GM19025 (cell line): ENCODE measurements at regions not wholly inside any gene's neighbourhood (a gene's known extent, or its start where the extent isn't known, plus 50 kb on each side); places are given as distances from the start of the nearest gene placed in this dataset.
"Not testable (repeated sequence)": the region's sequence is repeated elsewhere in the genome, so short reads cannot be mapped to it uniquely, and the experiment has no call there.

Experiments used
- ATAC-seq: cut with Tn5 transposase; IDR thresholded peaks from one replicate; pipeline ENCODE4 v1.9.1; 2021; ENCODE audit warnings: mild to moderate bottlenecking, low read depth, moderate library complexity; ENCODE audit not compliant: unreplicated experiment

DNA sequence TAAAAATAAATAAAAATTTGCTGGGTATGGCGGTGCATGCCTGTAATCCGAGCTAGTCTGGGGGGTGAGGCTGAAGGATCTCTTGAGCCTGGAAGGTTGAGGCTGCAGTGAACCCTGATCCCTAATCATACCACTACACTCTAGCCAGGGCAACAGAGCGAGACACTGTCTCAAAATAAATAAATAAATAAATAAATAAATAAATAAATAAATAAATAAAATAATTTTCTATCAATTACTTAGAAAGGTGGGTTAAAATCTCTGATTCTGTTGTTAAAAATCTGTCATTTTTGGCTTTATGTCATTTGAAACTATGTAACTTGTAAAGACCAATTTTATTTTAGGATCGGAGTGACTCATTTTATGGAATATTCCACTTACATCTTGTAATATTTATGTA is 958.6 kb downstream of the NXPH1 start:
- no peak for ATAC-seq

DNA sequence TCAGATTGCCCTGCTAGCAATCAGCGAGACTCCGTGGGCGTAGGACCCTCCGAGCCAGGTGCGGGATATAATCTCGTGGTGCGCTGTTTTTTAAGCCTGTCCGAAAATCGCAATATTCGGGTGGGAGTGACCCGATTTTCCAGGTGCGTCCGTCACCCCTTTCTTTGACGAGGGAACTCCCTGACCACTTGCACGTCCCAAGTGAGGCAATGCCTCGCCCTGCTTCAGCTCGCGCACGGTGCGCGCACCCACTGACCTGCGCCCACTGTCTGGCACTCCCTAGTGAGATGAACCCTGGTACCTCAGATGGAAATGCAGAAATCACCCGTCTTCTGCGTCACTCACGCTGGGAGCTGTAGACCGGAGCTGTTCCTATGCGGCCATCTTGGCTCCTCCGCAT is 971.0 kb downstream of the NXPH1 start:
- ATAC-seq, result not testable (repeated sequence)

DNA sequence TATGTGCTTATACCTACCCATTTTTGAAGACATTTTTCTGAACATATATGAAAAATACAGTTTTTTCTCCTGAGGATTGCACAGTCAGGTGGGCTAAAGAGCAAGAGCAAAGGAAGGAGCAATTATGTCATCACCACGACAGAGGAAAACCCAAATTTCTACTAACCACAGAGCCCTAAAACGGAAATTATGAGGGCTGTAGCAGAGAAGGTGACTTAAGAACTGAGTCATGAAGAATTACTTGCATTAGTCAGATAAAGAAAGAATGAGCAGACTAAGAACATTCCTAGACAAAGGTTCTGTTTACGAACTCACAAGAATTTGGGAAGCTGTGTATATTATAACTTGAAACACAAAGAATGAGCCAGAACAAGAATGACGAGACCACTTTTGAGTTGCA is 974.4 kb downstream of the NXPH1 start:
- ATAC-seq, result no peak

DNA sequence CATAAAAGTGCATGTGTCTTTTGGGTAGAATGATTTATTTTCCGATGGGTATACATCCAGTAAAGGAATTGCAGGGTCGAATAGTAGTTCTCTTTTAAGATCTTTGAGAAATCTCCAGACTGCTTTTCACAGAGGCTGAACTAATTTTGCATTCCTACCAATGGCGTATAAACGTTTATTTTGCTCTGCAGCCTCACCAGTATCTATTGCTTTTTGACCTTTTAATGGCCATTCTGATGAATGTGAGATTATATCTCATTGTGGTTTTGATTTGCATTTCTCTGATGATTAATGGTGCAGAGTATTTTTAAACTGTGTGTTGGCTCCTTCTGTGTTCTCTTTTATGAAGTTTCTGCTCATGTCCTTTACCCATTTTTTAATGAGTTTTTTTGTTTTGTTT is 1020.1 kb downstream of the NXPH1 start:
- no peak for ATAC-seq

DNA sequence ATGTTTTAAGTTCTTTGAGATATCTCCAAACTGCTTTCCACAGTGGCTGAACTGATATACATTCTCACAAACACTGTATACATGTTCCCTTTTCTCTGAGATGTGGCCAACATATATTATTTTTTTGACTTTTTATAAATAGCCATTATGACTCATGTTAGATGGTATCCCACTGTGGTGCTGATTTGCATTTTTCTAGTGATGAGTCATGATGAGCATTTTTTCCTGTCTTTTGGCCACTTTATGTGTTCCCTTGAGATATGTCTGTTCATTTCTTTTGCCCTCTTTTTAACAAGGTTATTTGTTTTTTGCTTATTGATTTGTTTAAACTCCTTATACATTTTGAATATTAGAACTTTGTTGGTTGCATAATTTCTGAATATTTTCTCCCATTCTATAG is 1055.1 kb downstream of the NXPH1 start:
- ATAC-seq, result no peak

DNA sequence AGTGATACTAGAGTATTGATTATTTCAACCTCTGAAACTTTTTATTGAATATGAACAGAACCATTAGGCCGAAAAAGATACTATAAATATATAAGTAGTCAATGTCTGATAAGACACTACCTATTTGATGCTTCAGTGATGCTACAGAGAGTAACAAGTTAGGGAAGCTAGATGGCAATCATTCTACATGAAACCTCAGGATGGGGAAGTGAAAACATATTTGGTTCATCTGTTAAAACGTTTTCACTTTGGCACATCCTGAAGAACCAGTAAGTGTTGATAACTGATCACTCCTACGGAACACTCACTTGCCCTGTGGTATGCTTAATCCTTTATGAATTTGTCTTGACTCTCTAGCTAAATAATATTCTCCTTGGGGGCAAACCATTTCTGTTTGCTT is 1064.9 kb downstream of the NXPH1 start:
- ATAC-seq, result no peak

DNA sequence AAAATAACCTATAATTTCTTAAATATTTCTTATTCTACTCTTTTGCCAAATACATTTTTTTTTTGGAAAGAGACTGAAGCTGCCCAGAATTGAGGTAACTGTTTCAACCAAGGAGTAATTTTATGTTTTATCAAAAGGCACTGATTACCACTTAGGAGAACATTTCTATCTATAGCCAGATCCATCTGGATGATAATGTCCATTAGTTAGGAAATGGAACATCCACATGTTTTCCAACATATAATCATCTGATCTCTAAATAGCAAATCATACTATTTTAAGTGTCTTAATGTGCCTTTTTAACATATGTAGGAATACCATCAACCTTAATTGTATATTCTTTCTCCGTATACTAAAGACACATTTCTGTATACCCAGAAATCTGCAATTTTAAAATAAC is 1068.9 kb downstream of the NXPH1 start:
- no peak for ATAC-seq

DNA sequence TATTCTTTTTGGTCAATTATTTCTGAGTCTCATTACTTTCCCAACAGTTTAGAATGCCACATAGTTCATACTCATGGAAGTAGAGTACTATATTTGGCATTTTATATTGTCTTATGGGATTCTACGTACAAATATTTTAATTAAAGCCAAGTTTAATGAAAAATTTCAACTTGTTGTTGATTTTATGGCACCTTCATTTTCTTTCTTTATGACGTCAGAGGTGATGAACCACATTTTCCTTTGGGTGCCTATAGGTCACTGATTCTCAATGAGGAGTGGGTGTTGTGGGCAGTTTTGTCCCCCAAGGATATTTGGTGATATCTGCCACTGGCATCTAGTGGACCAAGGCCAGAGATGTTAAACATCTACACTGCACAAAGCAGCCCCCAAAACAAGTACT is 1071.3 kb downstream of the NXPH1 start:
- no peak for ATAC-seq

DNA sequence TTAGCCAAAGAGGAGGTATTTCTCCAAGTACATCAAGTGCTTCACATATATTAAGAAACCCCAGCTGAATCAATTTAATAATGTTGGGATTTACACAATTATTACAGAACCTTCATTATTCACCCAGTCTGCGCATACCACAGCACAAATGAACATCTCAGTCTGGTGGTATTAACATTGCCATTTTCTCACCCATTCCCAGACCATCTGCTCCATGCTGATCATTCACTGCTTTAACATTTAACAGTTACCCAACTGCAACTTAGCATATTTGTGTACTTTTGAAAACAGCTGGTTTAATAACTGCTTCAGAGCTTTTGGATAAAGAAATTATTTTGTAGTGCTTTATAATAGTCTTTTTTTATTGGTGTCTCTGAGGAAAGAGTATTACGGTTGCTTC is 1072.1 kb downstream of the NXPH1 start:
- no peak for ATAC-seq

DNA sequence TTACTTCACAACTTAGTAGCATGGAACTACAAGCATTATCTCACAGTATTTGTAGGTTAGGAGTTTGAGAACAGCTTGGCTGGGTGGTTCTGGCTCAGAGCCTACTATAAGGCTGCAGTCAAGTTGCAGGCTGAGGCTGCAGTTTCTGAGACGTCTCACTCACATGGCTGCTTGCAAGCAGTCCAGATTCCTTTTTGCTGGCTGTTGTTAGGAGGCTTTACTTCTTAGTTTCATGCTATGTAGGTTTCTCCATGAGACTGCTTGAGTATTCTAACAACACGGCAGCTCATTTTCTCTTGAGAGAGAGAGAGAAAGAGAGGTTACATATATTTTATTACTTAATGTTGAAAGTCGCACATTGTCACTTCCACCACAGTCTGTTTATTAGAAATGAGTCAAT is 1073.9 kb downstream of the NXPH1 start:
- no peak for ATAC-seq

DNA sequence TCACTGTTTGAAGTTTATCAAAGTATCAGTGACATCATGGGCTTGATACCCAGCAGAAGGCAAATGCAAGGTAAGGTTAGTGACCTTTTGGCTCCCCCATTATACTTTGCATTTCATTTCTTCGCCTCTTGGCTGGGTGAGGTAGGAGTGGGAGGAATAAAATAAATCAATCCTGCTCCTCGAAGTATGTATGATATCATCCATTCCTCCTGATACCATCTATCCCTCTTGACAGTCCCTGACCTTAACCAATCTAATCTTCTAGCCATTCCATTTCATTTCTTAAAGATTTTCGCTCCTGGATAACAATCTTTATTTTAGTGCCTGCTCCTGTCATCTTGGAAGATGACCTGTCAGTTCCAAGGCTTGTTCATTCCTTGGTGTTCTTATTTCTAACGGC is 1083.3 kb downstream of the NXPH1 start:
- no peak for ATAC-seq

DNA sequence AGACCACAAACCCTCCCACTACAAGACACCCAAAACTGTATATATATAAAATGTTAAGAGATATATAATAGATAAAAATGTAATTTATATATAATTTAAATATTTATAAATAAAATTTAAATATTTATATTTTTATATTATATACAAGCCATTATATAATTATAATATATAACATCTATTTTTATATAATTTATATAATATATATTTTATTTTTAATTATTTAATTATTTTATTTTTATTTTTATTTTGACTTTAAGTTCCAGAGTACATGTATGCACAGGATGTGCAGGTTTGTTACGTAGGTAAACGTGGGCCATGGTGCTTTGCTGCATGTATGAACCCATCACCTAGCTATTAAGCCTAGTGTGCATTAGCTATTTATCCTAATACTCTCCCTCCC is 1090.2 kb downstream of the NXPH1 start:
- no peak for ATAC-seq

DNA sequence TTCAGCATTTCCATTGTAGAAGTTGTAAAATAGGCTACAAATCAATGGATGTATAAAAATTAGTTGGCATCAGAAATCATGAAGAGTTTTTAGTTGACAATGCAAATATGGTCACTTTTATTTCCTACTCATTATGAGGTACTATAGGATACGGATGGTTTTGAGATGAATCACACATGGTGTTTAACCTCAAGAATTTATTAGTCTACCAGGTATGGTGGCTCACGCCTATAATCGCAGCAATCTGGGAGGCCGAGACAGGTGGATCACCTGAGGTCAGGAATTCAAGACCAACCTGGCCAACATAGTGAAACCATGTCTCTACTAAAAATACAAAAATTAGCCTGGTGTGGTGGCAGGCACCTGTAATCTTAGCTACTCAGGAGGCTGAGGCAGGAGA is 1119.0 kb downstream of the NXPH1 start:
- ATAC-seq, result not testable (repeated sequence)

DNA sequence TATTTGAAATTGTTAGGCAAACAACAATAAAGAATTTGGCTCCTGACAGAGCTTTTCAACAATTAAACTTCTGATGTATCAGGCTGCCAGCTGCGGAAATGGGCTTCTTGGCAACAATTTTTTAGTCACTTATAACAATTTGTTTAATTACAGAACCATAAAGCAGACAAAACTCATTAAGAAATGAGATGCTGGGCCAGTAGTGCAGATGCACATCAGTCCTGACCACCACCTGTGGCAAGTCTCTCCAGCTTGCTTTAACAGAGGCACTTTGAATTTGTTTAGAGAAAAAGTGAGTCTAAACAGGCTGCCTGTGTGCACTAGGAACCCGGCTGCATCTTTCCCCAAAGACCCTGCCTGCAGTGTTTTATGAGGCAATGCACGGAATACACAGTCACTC is 1124.4 kb downstream of the NXPH1 start:
- ATAC-seq, result no peak

DNA sequence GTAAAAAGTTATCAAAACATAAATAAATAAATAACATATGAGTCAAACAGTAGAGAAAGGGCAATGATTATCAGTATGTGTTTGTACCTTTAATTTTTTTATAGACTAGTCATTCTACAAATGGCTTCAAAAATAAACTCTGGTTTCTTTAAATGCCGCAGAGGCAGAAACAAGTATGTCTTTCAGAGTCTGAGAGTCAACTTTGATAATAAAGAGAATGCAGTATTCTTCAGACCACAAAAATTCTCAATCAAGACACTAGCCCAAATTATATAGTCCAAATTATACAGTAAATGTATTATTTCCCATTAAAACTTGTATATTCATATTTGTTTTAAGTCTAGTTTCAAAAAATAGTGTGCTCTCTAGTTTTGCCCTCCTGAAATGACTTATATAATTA is 1142.3 kb downstream of the NXPH1 start:
- ATAC-seq, result no peak

DNA sequence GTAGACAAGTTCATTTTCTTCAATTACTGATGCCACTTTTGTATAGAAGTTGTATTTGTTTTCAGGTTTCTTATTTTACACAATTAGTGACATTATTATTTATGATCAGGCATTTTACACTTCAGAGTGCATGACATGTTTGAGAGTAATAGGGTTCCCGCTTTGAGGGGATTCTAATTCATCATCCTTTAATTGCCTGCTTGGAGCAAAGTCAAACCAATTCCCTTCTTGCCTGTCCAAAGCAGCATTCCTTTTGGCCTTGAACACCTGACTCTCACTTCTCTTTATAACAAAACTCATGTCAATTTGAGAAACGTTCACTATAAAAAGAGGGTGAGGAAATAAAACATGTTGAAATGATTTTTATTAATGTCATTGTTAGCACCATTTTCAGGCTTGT is 1149.4 kb downstream of the NXPH1 start:
- ATAC-seq, result no peak

DNA sequence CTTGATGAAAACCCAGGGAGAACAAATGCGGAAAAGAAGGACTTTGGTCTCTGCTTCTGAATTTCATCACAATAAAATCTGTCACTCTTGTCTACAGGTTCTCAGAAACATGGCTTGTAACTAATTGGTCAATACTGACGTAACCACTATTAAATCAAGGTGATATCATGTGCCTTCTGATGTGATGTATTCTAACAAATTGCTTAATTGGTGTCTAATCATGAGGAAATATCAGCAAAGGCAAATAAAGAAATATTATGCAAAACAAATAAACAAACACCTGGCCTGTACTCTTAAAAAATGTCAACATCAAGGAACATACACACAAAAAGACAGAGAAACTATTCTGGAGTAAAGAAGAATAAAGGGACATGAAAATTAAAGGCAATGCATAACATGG is 1165.0 kb downstream of the NXPH1 start:
- no peak for ATAC-seq

DNA sequence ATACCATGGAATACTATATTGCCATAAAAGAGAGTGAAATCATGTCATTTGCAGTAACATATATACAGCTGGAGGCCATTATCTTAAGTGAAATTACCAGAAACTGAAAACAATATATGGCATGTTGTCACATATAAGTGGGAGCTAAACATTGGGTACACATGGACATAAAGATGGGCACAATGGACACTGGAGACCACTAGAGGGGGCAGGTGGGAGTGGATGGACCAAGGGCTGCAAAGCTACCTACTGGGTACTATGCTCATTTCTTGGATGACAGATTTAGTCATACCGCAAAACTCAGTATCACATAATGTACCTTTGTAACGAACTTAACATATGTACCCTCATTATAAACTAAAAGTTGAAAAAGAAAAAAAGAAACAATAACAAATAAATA is 1167.6 kb downstream of the NXPH1 start:
- ATAC-seq, result no peak

DNA sequence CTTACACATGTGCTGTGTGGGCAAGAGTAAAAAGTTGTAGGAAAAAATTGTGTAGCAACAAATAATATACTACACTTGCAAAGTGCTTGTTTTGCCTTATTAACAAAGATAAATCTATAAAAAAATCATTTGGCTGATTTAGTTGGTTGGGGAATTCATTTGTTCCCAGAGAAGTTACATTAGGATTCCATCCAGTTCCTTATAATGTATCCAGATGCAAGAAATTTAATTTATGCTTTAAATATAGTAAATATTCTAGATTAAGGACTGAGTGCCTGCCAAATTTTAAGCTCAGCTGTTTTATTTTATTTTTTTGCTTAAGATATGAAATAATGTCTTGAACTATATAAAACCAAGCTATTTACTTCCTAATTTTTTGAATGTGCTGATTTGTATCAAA is 1169.9 kb downstream of the NXPH1 start:
- no peak for ATAC-seq

DNA sequence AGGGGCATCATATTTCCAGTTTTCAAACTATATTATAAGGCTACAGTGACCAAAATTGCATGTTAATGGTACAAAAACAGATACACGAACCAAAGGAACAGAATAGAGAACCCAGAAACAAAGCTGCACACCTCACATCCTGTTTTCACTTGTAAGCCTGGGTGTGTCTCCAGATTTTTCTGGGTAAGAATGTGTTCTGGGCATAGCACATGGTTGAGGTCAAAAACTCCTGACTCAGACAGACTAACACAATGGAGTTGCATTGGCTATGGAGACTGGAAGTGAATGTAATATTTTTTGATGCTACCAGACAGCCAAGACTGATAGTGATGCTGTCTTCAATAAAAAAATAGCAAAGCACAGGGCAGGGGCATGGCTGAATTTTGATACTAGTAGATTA is 1175.2 kb downstream of the NXPH1 start:
- no peak for ATAC-seq

DNA sequence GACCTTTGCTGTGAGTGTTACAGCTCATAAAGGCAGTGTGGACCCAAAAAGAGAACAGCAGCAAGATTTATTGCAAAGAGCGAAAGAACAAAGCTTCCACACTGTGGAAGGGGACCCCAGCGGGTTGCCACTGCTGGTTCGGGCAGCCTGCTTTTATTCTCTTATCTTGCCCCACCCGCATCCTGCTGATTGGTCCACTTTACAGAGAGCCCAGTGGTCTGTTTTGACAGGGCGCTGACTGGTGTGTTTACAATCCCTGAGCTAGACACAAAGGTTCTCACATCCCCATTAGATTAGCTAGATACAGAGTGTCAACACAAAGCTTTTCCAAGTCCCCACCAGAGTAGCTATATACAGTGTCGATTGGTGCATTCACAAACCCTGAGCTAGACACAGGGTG is 1187.5 kb downstream of the NXPH1 start:
- not testable (repeated sequence) for ATAC-seq

DNA sequence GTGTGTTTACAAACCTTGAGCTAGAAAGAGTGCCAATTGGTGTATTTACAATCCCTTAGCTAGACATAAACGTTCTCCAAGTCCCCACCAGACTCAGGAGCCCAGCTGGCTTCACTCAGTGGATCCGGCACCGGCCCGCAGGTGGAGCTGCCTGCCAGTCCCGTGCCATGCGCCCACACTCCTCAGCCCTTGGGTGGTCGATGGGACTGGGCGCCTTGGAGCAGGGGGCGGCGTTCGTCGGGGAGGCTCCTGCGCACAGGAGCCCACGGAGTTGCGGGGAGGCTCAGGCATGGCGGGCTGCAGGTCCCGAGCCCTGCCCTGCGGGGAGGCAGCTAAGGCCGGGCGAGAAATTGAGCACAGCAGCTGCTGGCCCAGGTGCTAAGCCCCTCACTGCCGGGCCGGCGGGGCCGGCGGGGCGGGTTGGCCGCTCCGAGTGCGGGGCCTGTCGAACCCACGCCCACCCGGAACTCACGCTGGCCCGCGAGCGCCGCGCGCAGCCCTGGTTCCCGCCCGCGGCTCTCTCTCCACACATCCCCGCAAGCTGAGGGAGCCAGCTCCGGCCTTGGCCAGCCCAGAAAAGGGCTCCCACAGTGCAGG is 1188.0 kb downstream of the NXPH1 start:
- ATAC-seq, result not testable (repeated sequence)

DNA sequence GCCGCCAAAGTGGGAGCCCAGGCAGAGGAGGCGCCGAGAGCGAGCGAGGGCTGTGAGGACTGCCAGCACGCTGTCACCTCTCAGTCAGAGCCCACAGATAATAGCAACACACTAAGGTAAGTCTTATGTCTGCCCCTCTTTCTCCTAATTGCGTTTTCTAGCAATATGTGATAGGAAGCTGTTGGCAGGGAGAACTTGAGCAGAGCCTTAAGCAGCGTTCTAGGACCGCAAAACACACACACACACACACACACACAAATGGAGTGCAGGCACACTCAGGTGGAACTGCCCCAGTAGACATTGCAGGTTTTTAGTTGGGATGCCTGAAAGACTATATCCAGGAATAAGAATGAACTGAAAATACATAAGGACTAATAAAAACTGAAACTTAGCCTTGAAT is 1188.5 kb downstream of the NXPH1 start:
- ATAC-seq, result no peak
